ENCODE measurements at regions not wholly inside any gene's neighbourhood (a gene's known extent, or its start where the extent isn't known, plus 50 kb on each side); places are given as distances from the start of the nearest gene placed in this dataset.

GRCh38 chr13:30151388-30151787 is 156.0 kb downstream of the KATNAL1 start:
- intact Hi-C loops (cut with micrococcal nuclease) = loop anchor here (2.0 kb wide), 1 partner anchor 303 kb away; no protein-coding TSS in a partner anchor

- intact Hi-C loops (cut with micrococcal nuclease) = loop anchor here (2.0 to 10.0 kb wide), 4 partner anchors 158 to 896 kb away; partner anchors contain the start of gene KATNAL1
Measured at GRCh38 chr13:30149248-30149647, 158.1 kb downstream of the KATNAL1 start.

- intact Hi-C loops (cut with micrococcal nuclease) = loop anchor here (1.0 to 10.0 kb wide), 8 partner anchors 11 to 896 kb away; partner anchors contain the start of genes KATNAL1 and USPL1
Measured at GRCh38 chr13:30148786-30149185, 158.6 kb downstream of the KATNAL1 start.

- intact Hi-C loops (cut with micrococcal nuclease) = loop anchor here (1.0 to 10.0 kb wide), 8 partner anchors 11 to 897 kb away; partner anchors contain the start of genes KATNAL1 and USPL1
Measured at GRCh38 chr13:30148171-30148754, 159.1 kb downstream of the KATNAL1 start.

GRCh38 chr13:30147421-30147820 is 159.9 kb downstream of the KATNAL1 start:
- intact Hi-C loops (cut with micrococcal nuclease) = loop anchor here (5.0 to 10.0 kb wide), 3 partner anchors 425 to 897 kb away; no protein-coding TSS in a partner anchor

DNA sequence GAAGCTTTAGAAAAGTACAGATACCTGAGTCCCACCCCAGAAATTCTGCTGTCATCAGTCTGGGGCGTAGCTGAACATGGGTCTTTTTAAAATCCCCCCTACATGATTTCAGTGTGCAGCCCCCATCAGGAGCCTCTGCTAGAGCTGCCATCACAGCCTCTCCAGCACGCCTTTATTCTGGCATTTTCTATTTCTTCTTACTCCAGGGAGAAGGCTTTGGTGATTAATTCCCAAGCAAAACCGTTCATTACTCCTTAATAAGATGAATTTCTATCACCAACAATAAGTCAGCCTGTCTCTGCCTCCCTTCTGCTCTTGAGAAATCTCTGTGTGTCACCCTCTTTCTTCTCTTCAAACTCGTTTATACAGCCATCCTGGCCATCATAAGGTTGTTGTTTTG is 160.3 kb downstream of the KATNAL1 start:
- intact Hi-C loops (cut with micrococcal nuclease) = loop anchor here (5.0 to 10.0 kb wide), 3 partner anchors 425 to 898 kb away; no protein-coding TSS in a partner anchor

- intact Hi-C loops (cut with micrococcal nuclease) = loop anchor here (1.0 to 10.0 kb wide), 4 partner anchors 226 to 899 kb away; no protein-coding TSS in a partner anchor
Measured at GRCh38 chr13:30145709-30146367, 161.5 kb downstream of the KATNAL1 start.

DNA sequence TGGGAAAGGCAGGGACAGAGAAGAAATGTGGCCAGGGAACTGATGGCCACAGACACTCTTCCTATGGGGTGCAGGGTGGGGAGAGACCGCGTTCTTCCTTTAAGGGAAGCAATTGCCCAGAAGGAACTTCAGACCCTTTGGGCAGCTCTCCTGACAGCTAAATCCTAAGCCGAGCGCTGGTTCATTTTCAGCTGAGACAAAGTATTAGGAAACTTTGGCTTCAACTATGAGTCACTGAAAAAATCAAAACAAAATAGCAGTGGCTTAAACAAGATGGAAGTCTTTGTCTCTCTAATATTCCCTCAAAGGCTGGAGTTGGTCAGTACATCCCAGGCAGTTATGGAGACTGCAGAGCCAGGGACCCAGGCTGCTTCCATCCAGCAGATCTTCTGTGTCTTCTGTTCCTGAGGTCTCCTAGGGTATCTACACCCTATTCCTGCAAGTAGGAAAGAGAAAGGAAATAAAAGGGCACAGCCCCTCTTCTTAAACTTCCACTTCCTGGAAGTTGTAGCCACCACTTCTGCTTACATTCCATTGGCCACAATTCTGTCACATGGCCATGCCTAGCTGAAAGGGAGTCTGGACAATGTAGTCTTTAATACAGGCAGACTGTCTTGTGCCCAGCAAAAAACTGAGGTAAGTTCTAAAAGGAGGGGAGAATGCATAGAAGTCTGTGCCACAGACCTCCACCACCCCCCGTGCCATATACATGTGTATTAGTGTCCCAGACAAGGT is 163.5 kb downstream of the KATNAL1 start:
- intact Hi-C loops (cut with micrococcal nuclease) = loop anchor here (5.0 to 10.0 kb wide), 2 partner anchors 901 to 1018 kb away; partner anchors contain the start of gene HSPH1

DNA sequence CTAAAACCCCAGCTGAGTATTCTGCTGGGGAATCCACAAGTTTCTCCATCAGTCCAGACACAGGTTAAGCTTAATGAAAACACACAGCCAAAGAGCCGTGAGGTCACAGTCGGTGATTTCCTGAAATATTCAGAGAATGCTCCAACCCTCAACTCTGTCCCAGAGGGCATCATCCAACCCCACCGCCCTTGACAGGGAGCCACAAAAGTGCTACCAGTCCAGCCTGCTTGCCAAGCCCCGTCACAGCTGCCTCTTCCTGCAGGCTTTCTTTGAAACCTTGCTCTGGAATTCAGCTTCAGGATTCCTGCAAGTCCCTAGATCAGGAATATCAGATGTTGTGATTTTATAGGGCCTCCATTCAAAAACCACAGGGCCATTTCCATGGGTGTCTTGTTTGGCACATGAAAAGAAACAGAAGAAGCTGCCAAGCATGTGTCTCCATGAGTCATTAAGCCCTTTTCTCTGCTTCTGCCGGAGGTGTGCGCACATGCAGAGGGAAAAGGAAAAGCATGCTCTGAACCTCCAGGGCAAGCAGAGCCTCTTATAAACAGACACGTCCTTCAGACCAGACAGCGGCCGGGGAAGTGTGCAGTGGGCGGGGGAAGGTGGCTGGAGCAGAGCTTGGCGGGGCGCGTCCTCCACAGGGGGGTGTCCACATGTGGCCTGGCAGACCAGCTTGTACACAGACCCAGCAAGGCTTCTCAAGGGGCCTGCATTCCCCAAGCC is 164.7 kb downstream of the KATNAL1 start:
- intact Hi-C loops (cut with micrococcal nuclease) = loop anchor here (5.0 to 10.0 kb wide), 2 partner anchors 902 to 1020 kb away; partner anchors contain the start of gene HSPH1

DNA sequence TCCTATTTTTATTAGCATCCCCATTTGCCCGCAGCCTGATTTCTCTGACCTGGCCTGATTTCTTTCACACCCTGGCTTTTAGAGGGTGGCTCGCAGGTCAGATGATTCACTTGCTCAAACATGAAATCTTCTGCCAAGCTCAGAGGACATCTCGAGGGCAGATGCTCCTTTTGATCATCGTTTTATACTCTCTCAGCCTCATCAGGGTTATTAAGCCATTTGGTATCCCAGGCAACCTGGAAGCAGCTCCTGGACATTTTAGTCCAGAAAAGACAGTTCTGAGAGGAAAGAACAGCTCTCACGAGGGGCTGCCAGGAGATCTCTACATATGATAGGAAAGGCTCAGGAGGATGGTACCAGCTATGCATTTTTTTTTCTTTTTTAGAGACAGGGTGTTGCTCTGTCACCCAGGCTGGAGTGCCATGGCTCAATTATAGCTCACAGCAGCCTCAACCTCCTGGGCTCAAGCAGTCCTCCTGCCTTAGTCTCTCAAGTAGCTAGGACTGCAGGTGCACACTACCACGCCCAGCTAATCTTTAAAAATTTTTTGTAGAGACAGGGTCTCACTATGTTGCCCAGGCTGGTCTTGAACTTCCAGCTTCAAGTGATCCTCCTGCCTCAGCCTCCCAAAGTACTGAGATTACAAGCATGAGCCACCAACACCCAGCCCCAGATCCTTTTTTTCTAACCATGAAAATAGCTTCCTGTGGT is 165.4 kb downstream of the KATNAL1 start:
- intact Hi-C loops (cut with micrococcal nuclease) = loop anchor here (5.0 to 10.0 kb wide), 2 partner anchors 903 to 1020 kb away; partner anchors contain the start of gene HSPH1

GRCh38 chr13:30140973-30141372 is 166.4 kb downstream of the KATNAL1 start:
- intact Hi-C loops (cut with micrococcal nuclease) = loop anchor here (5.0 to 10.0 kb wide), 2 partner anchors 904 to 1021 kb away; partner anchors contain the start of gene HSPH1

DNA sequence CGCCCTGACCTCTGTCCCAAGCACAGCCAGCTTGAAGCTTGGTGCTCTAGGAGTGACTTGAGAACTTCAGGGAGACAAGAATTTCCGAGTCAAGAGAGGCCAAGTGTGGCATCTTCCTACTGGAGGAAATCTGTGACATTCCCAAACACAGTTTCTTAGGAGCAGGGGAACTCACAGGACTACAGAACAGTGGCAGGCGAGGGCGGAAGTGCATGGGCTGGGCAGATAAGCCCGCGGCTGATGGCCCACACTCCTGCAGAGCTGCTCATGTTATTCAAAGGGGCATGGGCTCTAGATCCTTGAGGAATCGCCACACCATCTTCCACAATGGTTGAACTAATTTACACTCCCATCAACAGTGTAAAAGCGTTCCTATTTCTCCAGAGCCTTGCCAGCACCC is 168.8 kb downstream of the KATNAL1 start:
- intact Hi-C loops (cut with micrococcal nuclease) = no loop called here

DNA sequence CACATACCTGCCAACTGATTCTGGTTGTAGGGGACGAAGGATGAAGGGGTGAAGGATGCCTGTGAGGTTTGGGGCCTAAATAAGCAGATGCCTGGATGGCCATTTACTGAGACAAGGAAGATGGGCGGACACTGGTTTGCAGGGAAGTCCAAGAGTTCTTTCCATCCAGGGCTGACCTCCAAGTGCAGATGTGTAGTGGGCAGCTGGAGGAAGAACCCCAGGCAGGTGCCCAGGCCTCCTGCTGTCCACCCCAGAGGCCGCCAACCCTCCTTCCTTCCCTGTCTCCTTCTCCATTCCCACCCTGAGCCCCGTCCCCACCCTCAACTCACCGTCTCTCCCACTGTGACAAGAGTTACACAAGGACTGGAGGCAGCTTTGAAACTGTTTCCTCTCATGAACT is 171.5 kb downstream of the KATNAL1 start:
- intact Hi-C loops (cut with micrococcal nuclease) = no loop called here

DNA sequence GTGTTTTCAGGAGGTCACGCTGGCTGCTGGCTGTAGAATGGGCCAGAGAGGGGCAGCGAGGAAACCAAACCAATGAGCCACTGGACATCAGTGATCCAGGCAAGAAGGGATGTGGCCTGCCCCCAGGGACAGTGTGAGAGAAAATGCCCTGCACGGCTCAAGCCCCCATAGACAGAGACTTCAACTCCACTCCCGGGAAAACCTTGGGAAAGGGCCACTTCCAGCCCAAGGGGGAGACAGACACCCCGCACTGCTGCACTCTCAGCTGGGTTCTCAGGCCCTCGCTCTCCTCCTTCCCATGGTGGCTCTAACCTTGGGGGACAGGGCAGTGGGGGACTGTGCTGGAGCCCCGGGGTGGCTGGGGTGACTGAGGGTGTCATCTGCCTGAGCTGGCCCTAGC is 172.0 kb downstream of the KATNAL1 start:
- intact Hi-C loops (cut with micrococcal nuclease) = no loop called here

DNA sequence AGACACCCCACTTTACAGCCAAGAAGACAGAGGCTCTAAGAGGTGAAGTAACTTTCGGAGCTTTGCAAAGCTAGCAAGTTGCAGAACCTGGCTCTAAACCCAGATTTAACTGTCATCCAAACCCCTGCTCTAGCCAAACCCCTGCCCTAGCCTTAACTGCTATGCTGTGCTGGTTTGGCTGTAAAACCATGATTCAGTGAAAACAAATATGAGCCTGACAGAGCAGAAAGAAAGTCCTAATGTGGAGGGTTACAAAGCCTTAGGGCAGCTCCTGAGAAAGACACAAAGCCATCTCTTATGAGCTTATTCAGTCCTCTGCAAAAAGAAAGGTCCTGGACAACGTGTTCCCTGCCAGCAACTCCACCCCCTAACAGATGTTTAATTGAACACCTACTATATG is 172.8 kb downstream of the KATNAL1 start:
- intact Hi-C loops (cut with micrococcal nuclease) = no loop called here

DNA sequence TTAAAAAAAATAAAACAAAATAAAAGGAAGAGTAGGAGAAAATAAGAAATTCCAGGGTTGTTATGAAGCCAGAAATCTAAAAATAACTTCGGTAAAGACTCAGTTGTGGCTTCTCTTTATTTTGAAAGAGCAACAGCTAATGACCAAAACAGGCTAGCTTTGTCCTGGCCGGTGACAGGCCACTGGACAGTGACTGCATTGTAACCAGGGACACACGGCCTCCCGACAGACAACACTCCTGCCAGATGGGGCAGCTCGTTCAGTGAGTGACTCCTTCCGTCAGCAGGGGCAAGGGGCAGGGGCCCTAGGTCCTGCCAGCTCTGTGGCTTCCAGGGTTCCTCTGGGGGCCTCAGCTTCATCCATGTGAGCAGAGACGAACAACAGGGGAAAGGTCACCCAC is 173.4 kb downstream of the KATNAL1 start:
- intact Hi-C loops (cut with micrococcal nuclease) = no loop called here

GRCh38 chr13:30133554-30133912 is 173.8 kb downstream of the KATNAL1 start:
- intact Hi-C loops (cut with micrococcal nuclease) = no loop called here

GRCh38 chr13:30132623-30133553 is 174.5 kb downstream of the KATNAL1 start:
- intact Hi-C loops (cut with micrococcal nuclease) = loop anchor here (1.0 kb wide), 15 partner anchors 15 to 732 kb away; partner anchors contain the start of genes KATNAL1 and USPL1

DNA sequence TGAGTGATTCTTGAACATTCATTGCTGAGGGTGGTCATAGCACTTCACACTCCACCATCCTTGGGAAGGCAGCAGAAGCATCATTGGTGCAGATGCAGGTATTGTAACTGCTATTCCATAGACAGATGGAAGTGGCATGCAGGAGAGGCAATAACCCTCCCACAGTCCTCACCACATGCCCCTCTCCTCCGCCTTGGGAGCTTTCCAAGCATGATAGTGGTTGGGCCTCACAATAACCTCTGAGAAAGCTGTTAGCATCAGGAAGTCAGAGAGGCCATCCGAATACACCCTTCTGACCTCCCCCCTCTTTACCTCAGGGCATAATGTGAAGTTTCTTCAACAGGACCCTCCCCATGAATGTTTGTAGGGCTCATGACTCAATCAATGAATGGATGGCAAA is 177.9 kb downstream of the KATNAL1 start:
- intact Hi-C loops (cut with micrococcal nuclease) = no loop called here

All from T-helper 1 cell treated with Interleukin-12 subunit alpha and Interleukin-12 subunit beta and Interleukin-4 antibody, amounts not matched to agents 30 ng/mL and 1 ng/mL, for 36 hours (primary cell).